ENCODE measurements at regions not wholly inside any gene's neighbourhood (a gene's known extent, or its start where the extent isn't known, plus 50 kb on each side); places are given as distances from the start of the nearest gene placed in this dataset.
A peak's percentile ranks its signal among the peaks of the same experiment; 100 is the strongest.

DNA sequence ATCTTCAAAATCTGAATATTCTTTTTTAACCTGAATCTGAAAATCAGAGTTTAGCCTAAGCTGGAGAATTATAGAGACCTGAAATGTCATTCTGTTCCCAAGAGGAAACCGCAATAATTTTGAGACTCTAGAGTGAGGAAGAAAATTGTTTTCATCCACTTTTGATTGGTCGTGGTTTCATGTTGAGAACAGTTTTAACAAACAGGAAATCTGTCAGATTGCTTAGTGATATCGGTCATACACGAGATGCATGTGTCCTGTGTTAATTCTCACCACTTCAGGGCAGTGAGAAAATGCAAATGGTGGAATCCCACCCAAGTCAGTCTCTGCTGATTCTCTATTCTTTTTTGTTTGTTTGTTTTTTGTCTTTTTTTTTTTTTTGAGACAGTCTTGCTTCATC lies 1498.5 kb upstream of the TMEM132C start:
- DNase-seq (ENCODE audit: low read depth in 3 of 3, low spot score in 2 of 3): no peak

GRCh38 chr12:126770188-126770587 lies 1496.8 kb upstream of the TMEM132C start:
- no peak for DNase-seq (ENCODE audit: low read depth in 3 of 3, low spot score in 2 of 3)

DNA sequence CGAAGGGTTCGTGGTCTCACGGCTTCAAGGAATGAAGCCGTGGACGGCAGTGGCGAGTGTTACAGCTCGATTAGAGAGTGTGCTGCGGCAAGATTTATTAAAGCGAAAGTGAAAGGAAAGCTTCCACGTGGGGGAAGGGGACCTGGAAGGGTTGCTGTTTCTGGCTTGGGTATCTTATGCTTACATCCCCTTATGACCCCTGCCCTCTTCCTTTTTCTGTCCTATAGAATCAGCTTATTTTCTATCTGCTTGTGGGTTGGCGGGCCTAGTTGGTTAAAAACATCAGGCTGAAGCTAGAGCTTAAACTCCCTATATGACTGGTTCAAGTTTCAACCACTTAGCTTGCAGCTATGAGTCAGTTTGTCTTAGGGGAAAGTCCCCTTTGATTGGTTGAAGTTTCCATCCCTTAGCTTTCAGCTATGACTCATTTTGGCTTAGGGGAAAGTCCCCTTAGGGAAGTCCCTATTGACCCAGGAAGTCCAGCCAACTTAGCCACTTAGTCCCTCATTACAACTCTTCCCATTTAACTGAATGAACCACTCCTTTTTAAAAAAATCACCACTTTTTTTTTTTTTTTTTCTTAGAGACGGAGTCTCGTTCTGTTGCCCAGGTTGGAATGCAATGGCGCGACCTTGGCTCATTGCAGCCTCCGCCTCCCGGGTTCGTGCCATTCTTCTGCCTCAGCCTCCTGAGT lies 1494.7 kb upstream of the TMEM132C start:
- DNase-seq (ENCODE audit: low read depth in 3 of 3, low spot score in 2 of 3): no peak

DNA sequence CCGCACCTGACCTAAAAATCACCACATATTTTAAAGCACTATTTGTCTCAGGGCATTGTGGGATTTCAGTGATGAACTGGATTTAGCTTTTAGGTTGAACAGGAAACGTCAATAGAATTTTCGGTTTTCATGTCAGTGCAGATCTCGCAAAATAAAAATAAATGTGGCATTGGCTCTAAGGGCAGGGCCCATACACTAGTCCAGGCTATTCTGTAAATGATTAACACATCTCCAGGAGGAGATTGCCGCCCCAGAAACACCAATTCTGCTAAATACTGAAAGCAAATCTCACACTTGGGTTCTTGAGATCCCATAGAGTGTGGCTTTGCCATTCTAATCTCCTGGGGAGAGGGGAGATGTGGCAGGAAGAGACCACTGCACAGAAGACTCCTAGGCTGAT lies 1494.0 kb upstream of the TMEM132C start:
- DNase-seq (ENCODE audit: low read depth in 3 of 3, low spot score in 2 of 3): no peak

GRCh38 chr12:126773491-126773890 lies 1493.5 kb upstream of the TMEM132C start:
- DNase-seq (ENCODE audit: low read depth in 3 of 3, low spot score in 2 of 3): no peak

DNA sequence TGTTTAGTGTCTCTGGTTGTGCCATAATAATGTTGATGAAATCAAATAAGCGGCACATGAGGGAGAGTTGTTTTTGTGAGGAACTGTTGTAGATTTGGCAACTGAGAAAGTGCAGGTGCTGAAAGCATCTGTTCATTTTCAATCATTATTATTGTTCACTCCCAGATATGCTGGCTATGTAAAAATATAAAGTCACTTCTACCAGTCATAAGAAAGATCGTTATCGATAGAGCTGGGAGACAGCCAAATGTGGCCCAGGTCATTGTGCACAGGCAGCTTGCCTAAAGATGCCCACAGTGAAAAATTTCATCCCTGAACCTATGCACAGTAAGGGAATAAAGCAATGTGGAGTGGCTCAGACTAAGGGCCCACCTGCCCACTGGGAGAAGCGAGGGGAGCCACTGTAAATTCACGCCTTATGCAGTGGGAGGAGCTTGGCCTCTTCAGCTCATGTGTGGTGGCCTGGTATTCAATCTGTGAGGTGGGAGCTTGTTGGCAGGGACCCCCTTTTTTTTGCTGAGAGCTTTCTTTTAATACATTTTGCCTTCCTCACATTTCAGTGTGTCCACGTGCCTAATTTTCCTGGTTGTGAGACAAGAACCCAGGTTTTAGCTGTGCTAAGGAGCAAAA lies 1490.8 kb upstream of the TMEM132C start:
- no peak for DNase-seq (ENCODE audit: low read depth in 3 of 3, low spot score in 2 of 3)

- DNase-seq (ENCODE audit: low read depth in 3 of 3, low spot score in 2 of 3): no peak
Measured at GRCh38 chr12:126780343-126780742, 1486.6 kb upstream of the TMEM132C start.

DNA sequence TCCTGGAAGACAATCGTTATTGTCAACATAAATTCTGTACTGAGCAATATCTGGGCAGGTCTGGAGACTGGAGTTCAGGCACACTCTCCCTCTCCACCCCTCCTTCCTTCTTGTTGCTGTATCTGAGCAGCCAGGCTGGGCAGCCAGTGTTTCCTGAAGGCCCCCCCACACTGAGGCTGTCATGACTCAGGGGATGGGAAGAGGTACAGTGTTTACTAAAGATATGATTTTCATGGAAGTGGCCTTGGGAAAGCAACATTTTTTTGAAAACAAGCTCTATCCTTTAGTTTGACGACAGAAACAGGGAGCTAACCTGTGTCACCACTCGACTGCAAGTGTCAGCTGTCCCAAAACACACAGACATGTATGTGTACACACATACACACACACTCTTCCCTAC lies 1485.4 kb upstream of the TMEM132C start:
- no peak for DNase-seq (ENCODE audit: low read depth in 3 of 3, low spot score in 2 of 3)

DNA sequence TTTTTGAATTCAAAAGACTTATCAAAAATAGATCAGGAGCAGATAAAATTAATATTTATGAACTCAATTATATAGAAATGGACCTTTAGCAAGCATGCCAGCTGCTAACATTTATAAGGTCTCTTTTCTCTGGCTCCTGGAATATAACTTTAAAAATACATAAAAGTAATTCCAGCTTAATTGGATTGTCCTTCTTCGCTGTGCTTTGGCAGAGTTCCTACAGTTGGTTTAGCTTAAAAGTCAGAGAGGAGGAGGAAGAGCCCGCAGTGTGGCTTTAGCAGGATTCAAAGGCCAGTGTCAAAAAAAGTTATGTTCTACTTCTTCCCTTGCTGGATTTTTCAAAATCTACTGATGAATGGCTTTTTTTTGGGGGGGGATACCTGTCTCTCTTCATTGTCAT lies 1484.9 kb upstream of the TMEM132C start:
- no peak for DNase-seq (ENCODE audit: low read depth in 3 of 3, low spot score in 2 of 3)

DNA sequence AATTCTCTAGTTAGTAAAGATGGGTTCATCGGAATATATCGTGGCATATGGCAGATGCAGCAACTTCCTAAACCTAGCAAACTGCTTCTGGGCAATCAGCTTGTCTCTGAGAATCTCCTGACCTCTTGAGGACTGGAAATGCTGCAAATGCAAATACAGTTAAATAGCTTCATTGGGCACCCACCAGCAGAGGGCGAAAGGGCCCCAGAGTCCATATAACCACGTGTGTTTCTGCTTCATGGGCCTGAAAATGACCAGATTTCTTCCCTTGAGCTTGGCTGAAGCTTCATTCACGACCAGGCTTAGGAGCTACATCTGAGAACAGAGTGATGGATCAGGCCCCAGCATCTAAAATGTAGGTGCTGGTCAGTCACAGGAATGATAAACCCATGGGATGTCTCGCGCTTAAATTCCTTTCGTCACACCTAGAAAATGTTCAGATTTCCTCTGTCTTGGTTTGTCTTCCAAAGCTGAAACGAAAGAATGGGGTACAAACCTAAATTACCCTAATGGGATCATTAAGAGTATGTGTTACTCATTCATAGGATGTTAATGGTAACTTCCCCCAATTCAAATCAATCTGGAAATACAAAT lies 1482.5 kb upstream of the TMEM132C start:
- peak; percentile 2 to 26 (median 10) for DNase-seq (ENCODE audit: low read depth in 3 of 3, low spot score in 2 of 3)

GRCh38 chr12:126789963-126790362 lies 1477.0 kb upstream of the TMEM132C start:
- DNase-seq (ENCODE audit: low read depth in 3 of 3, low spot score in 2 of 3): no peak

GRCh38 chr12:126791122-126791521 lies 1475.8 kb upstream of the TMEM132C start:
- no peak for DNase-seq (ENCODE audit: low read depth in 3 of 3, low spot score in 2 of 3)

DNA sequence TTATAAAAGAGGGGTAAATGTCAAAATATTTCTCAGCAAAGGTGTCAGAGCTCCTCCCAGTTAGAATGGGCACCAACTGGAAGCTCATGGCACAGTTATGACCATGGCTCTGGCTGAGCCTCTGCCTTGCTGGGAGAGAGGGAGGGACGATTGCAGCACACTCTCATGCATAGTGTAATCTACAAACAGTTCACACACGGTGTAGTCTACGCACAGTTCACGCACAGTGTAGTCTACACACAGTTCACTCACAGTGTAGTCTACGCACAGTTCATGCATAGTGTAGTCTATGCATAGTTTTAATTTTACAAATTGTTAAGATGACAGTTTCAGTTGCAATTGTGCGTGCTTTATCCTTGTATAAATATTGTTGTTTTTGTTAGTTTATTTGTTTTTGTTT lies 1474.6 kb upstream of the TMEM132C start:
- no peak for DNase-seq (ENCODE audit: low read depth in 3 of 3, low spot score in 2 of 3)

DNA sequence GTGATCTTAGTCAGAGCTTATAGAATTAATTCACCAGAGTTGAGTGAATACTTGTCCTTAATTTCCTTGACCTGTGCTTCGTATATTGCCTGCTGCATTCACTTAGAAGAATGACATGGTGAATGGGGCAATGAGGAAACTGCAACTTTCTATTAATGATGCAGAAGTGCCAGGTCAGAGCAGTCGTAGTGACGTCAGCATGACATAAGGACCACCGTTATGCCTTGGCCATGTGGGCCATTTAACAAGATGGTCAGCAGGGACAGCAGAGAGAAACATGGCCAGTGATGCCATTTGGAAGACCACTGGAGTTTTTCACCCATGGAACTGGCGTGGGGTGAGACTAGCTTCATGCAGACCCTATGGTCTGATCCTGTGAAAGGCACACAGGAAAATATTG lies 1469.4 kb upstream of the TMEM132C start:
- no peak for DNase-seq (ENCODE audit: low read depth in 3 of 3, low spot score in 2 of 3)

DNA sequence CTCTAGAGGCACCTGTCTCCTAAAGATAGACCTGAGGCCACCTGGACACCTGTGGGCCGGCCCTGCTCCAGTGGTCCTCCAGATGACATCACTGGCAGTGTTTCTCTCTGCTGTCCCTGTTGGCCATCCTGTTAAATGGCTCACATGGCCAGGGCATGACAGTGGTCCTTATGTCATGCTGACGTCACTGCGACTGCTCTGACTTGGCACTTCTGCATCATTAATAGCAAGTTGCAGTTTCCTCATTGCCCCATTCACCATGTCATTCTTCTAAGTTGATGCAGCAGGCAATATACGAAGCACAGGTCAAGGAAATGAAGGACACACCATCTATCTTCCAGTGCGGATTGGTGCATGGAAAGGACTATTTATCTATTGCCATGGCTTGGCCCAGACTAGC lies 1468.5 kb upstream of the TMEM132C start:
- DNase-seq (ENCODE audit: low read depth in 3 of 3, low spot score in 2 of 3): no peak

DNA sequence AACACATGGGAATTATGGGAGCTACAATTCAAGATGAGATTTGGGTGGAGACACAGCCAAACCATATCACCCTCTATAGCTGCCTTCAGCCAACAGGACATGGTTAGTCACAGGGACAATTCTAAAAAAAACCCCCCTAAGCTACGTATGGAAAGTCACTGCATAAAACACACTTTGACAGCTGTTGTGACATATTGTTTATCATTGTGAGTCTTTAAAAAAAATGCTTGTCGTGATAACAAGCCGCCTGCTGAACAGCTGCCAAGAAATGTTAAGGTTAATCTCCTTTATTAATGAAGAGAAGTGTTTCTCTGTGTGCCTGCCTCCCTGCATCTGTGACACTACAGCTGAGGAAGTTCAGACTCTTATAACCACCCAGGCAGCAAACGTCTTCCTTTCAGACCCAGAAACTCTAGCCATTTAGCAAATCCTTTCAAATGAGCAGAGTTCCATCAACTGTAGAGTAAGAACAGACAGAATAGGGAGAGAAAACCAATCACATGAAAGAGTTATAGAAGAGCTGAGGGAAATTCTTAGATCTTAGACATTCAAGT lies 1459.6 kb upstream of the TMEM132C start:
- no peak for DNase-seq (ENCODE audit: low read depth in 3 of 3, low spot score in 2 of 3)

- DNase-seq (ENCODE audit: low read depth in 3 of 3, low spot score in 2 of 3): peak in 1 of 3 donors; percentile 4
Measured at GRCh38 chr12:126811391-126811790, 1455.6 kb upstream of the TMEM132C start.

DNA sequence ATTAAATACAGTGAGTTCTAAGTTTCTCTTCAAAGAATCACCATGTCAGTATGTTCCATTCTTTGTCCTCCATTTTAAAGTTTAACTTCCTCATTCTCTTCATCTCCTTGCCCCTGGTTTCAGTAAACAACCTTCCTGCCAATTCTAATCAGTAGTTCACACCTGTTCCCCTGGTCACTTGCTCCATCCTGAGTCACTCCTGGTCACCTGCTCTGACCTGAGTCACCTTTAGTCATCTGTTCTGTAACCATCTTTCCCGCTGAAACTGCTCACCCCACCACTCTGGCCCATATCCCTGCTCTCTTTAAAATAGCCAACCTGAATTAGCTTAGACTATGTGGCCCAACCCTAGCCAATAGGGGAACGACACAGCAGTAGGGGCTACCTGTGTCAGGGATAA lies 1447.4 kb upstream of the TMEM132C start:
- DNase-seq (ENCODE audit: low read depth in 3 of 3, low spot score in 2 of 3): no peak

DNA sequence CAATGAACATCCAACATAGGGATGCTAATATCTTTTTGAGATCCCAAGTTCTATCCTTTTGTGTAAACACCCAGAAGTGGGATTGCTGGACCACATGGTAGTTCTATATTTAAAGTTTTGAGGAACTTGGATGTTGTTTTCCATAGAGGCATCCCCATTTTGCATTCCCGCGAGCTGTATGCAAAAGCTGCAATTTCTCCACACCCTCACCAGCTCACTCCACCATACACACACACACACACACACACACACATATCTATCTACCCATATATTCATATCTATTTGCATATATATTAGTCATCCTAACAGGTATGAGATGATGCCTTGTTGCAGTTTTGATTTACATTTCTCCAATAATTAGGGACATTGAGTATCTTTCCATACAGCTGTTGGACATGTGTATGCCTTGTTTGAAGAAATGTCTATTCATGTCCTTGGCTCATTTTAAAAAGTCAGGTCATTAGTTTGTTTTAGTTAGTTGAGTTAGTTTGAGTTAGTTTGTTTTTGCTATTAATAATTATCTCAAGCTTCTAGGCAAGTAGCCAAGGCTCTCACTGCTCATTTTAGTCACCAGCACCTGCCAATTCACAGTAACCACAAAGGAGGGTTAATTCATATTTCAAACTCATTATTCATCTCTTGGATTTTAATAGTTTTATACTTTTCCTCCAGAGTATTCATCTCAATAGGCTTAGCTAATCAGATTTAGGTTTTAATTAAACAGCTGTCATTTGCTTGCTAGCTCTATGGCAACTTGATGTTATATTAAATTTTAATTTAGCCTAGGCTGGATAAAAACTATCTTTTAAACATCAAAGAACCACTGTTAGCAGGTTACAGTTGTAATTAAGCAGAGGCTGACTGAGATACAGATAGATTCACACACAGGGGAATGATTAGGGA lies 1435.9 kb upstream of the TMEM132C start:
- no peak for DNase-seq (ENCODE audit: low read depth in 3 of 3, low spot score in 2 of 3)

DNA sequence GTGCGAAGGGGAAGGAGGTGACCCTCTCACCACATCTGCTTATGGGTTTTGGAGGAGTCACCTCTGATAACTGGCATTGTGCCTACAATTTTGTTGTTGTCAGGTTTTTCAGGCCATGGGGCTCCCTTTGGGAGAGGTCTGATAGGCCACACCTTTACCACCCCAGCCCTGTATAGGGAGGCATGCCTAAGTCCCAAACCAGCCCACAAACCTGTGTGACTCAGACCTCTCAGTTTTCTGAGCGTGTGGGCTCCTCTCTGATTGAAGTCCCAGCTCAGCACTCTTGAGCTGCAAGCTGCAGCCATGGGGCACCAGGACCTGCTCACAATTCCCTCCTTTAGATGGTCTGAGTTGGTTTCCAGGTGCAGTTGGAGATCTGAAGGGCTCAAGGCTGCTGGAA lies 1429.3 kb upstream of the TMEM132C start:
- no peak for DNase-seq (ENCODE audit: low read depth in 3 of 3, low spot score in 2 of 3)
